ENCODE measurements at regions not wholly inside any gene's neighbourhood (a gene's known extent, or its start where the extent isn't known, plus 50 kb on each side); places are given as distances from the start of the nearest gene placed in this dataset.
A peak's percentile ranks its signal among the peaks of the same experiment; 100 is the strongest.

GRCh38 chr6:168369786-168370185 lies 50.2 kb upstream of the DACT2 start:
- Mint-ChIP-seq H3K4me3 (ENCODE audit: unreplicated experiment) (peak overlapping the region; percentile 12), H3K36me3 (ENCODE audit: low read depth, unreplicated experiment) (peaks cover 4% of the 10 kb centered on the region), H3K4me1 (ENCODE audit: unreplicated experiment) (peaks cover 26% of the 10 kb centered on the region), H3K27me3 (ENCODE audit: unreplicated experiment) (peaks cover 7% of the 10 kb centered on the region), H3K9me3 (ENCODE audit: unreplicated experiment) (peaks cover 4% of the 10 kb centered on the region), H3K27ac (ENCODE audit: unreplicated experiment) (no peak overlapping the region)
- TF ChIP-seq CTCF (IDR thresholded peaks at IDR 0.05; ENCODE audit: unreplicated experiment), result no peak
- no peak for DNase-seq (ENCODE audit: low spot score)

- TF ChIP-seq CTCF (IDR thresholded peaks at IDR 0.05; ENCODE audit: unreplicated experiment), result peak; percentile 93
- Mint-ChIP-seq H3K9me3 (ENCODE audit: unreplicated experiment) (peaks cover 4% of the 10 kb centered on the region), H3K4me3 (ENCODE audit: unreplicated experiment) (no peak overlapping the region), H3K27me3 (ENCODE audit: unreplicated experiment) (peaks cover 9% of the 10 kb centered on the region), H3K27ac (ENCODE audit: unreplicated experiment) (no peak overlapping the region), H3K4me1 (ENCODE audit: unreplicated experiment) (peaks cover 26% of the 10 kb centered on the region), H3K36me3 (ENCODE audit: low read depth, unreplicated experiment) (peaks cover 4% of the 10 kb centered on the region)
- peak; percentile 90 for DNase-seq (ENCODE audit: low spot score)
These were observed 50.9 kb upstream of the DACT2 start for GRCh38 chr6:168370310-168370991.

GRCh38 chr6:168371185-168371584 lies 51.6 kb upstream of the DACT2 start:
- peaks cover 4% of the 10 kb centered on the region for H3K36me3 Mint-ChIP-seq (ENCODE audit: low read depth, unreplicated experiment)
- peaks cover 23% of the 10 kb centered on the region for H3K4me1 Mint-ChIP-seq (ENCODE audit: unreplicated experiment)
- DNase-seq (ENCODE audit: low spot score), result no peak

GRCh38 chr6:168371618-168371980 lies 52.0 kb upstream of the DACT2 start:
- Mint-ChIP-seq H3K4me3 (ENCODE audit: unreplicated experiment) (no peak overlapping the region), H3K27me3 (ENCODE audit: unreplicated experiment) (peaks cover 9% of the 10 kb centered on the region), H3K4me1 (ENCODE audit: unreplicated experiment) (peaks cover 23% of the 10 kb centered on the region), H3K36me3 (ENCODE audit: low read depth, unreplicated experiment) (peaks cover 2% of the 10 kb centered on the region), H3K9me3 (ENCODE audit: unreplicated experiment) (peaks cover 4% of the 10 kb centered on the region), H3K27ac (ENCODE audit: unreplicated experiment) (no peak overlapping the region)
- DNase-seq (ENCODE audit: low spot score), result no peak
- no peak for TF ChIP-seq CTCF (IDR thresholded peaks at IDR 0.05; ENCODE audit: unreplicated experiment)

More at GRCh38 chr6:168371185-168371584, 51.6 kb upstream of the DACT2 start:
- TF ChIP-seq CTCF (IDR thresholded peaks at IDR 0.05; ENCODE audit: unreplicated experiment), result no peak
- H3K27me3 Mint-ChIP-seq (ENCODE audit: unreplicated experiment), result peaks cover 9% of the 10 kb centered on the region
- H3K27ac Mint-ChIP-seq (ENCODE audit: unreplicated experiment), result no peak overlapping the region
- no peak overlapping the region for H3K4me3 Mint-ChIP-seq (ENCODE audit: unreplicated experiment)
- peaks cover 4% of the 10 kb centered on the region for H3K9me3 Mint-ChIP-seq (ENCODE audit: unreplicated experiment)

GRCh38 chr6:168371981-168372711 lies 52.6 kb upstream of the DACT2 start:
- no peaks in the 10 kb centered on the region for H3K36me3 Mint-ChIP-seq (ENCODE audit: low read depth, unreplicated experiment)
- peaks cover 23% of the 10 kb centered on the region for H3K4me1 Mint-ChIP-seq (ENCODE audit: unreplicated experiment)
- H3K4me3 Mint-ChIP-seq (ENCODE audit: unreplicated experiment), result no peak overlapping the region
- H3K9me3 Mint-ChIP-seq (ENCODE audit: unreplicated experiment), result peaks cover 4% of the 10 kb centered on the region
- no peak for DNase-seq (ENCODE audit: low spot score)
- no peak for TF ChIP-seq CTCF (IDR thresholded peaks at IDR 0.05; ENCODE audit: unreplicated experiment)
- no peak overlapping the region for H3K27ac Mint-ChIP-seq (ENCODE audit: unreplicated experiment)
- H3K27me3 Mint-ChIP-seq (ENCODE audit: unreplicated experiment), result peaks cover 9% of the 10 kb centered on the region
